IMR-90 (cell line): ENCODE measurements at regions not wholly inside any gene's neighbourhood (a gene's known extent, or its start where the extent isn't known, plus 50 kb on each side); places are given as distances from the start of the nearest gene placed in this dataset.

Experiments used
- BHLHE40 ChIP-seq: fragments of 150-350 bp; IDR thresholded peaks from 2 replicates; pipeline ENCODE4 v1.6.1; 2016; ENCODE audit warnings: mild to moderate bottlenecking, low read depth, low read length
- CEBPB ChIP-seq: IDR thresholded peaks from 2 replicates; pipeline ENCODE4 v1.6.1; 2012; ENCODE audit warnings: low read depth, low read length, improper control_type of control experiment
- MAZ ChIP-seq: IDR thresholded peaks from 2 replicates; pipeline ENCODE4 v1.6.1; 2012; ENCODE audit warnings: low read depth, mild to moderate bottlenecking, low read length, improper control_type of control experiment, moderate library complexity, borderline replicate concordance
- MXI1 ChIP-seq: IDR thresholded peaks from 2 replicates; pipeline ENCODE4 v1.6.1; 2012; ENCODE audit warnings: low read depth, mild to moderate bottlenecking, low read length, moderate library complexity, borderline replicate concordance
- POLR2A ChIP-seq: IDR thresholded peaks from 2 replicates; pipeline ENCODE4 v1.6.1; 2012; ENCODE audit warnings: mild to moderate bottlenecking, low read depth, low read length
- RFX5 ChIP-seq: IDR thresholded peaks from 2 replicates; pipeline ENCODE4 v1.8.0; 2012; ENCODE audit warnings: low read depth, mild to moderate bottlenecking, low read length, moderate library complexity
- TF ChIP-seq, protein P1 (sequence below): conservative IDR thresholded peaks from 2 replicates; pipeline ENCODE4 v1.5.1; 2012; ENCODE audit warnings: mild to moderate bottlenecking, low read depth, low read length, improper control_type of control experiment

DNA sequence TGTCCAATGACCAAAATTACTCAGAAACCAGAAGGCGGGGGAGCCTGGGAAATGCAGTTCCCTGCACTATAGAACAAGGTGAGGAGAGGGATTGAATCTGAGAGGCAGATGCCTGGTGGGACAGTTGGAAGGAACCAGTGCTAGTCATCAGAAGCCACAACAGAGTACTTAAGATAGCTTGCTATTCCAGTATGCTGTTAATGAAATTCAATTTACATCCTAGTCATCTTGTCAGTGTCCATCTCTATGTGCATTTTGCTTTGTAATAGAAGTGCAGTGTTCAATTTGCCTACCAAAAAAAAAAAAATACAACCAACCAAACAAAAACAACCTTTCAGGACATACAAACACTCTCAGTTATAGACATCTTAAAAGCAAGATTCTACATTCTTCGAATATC is 679.1 kb upstream of the CPEB2 start:
- TF ChIP-seq, protein P1, sequence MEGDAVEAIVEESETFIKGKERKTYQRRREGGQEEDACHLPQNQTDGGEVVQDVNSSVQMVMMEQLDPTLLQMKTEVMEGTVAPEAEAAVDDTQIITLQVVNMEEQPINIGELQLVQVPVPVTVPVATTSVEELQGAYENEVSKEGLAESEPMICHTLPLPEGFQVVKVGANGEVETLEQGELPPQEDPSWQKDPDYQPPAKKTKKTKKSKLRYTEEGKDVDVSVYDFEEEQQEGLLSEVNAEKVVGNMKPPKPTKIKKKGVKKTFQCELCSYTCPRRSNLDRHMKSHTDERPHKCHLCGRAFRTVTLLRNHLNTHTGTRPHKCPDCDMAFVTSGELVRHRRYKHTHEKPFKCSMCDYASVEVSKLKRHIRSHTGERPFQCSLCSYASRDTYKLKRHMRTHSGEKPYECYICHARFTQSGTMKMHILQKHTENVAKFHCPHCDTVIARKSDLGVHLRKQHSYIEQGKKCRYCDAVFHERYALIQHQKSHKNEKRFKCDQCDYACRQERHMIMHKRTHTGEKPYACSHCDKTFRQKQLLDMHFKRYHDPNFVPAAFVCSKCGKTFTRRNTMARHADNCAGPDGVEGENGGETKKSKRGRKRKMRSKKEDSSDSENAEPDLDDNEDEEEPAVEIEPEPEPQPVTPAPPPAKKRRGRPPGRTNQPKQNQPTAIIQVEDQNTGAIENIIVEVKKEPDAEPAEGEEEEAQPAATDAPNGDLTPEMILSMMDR = no peak
- no peak for TF ChIP-seq CEBPB
- TF ChIP-seq BHLHE40 = no peak
- no peak for TF ChIP-seq POLR2A
- TF ChIP-seq MAZ = no peak
- no peak for TF ChIP-seq RFX5
- TF ChIP-seq MXI1 = no peak
